ENCODE measurements at regions not wholly inside any gene's neighbourhood (a gene's known extent, or its start where the extent isn't known, plus 50 kb on each side); places are given as distances from the start of the nearest gene placed in this dataset.
"Not testable (repeated sequence)": the region's sequence is repeated elsewhere in the genome, so short reads cannot be mapped to it uniquely, and the experiment has no call there.

GRCh38 chr2:216942016-216942415 lies 82.2 kb upstream of the TNP1 start:
- H3K4me1 ChIP-seq (ENCODE audit: control insufficient read depth, insufficient read depth, low read length): no peaks in the 10 kb centered on the region

DNA sequence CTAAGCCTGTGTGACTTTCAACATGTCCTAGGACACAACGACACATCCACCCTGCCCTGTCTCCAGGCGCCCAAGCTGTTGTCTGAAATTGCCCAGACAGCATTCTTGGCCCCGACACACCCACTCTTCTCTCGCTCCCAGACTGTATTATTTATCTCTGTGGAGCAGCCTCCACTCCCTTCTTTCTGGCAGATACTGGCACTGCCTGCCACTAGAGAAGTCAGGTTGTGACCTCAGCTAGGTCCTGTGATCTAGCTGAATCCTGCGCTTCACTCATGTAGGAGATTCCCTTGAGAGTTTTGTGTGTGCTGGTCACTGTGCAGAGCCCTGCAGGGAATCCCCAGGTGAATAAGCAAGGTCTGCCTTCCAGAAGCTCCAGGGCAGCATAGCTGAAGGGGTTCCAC lies 77.1 kb upstream of the TNP1 start:
- Histone ChIP-seq H3K27me3 (ENCODE audit: control insufficient read depth, insufficient read depth, low read length) (no peaks in the 10 kb centered on the region), H3K4me3 (ENCODE audit: low read length) (no peak overlapping the region), H3K36me3 (ENCODE audit: control insufficient read depth, insufficient read depth, low read length) (no peaks in the 10 kb centered on the region), H3K9me3 (ENCODE audit: control insufficient read depth, low read length) (no peaks in the 10 kb centered on the region), H3K9ac (ENCODE audit: low read length) (no peak overlapping the region), H3K4me1 (ENCODE audit: control insufficient read depth, insufficient read depth, low read length) (no peaks in the 10 kb centered on the region)

More at GRCh38 chr2:216942016-216942415, 82.2 kb upstream of the TNP1 start:
- Histone ChIP-seq H3K36me3 (ENCODE audit: control insufficient read depth, insufficient read depth, low read length) (no peaks in the 10 kb centered on the region), H3K4me3 (ENCODE audit: low read length) (no peak overlapping the region), H3K9me3 (ENCODE audit: control insufficient read depth, low read length) (no peaks in the 10 kb centered on the region), H3K27me3 (ENCODE audit: control insufficient read depth, insufficient read depth, low read length) (no peaks in the 10 kb centered on the region), H3K9ac (ENCODE audit: low read length) (no peak overlapping the region)

GRCh38 chr2:216934623-216935022 lies 74.8 kb upstream of the TNP1 start:
- H3K9ac ChIP-seq (ENCODE audit: low read length): no peak overlapping the region
- H3K4me1 ChIP-seq (ENCODE audit: control insufficient read depth, insufficient read depth, low read length): no peaks in the 10 kb centered on the region
- no peaks in the 10 kb centered on the region for H3K36me3 ChIP-seq (ENCODE audit: control insufficient read depth, insufficient read depth, low read length)
- H3K4me3 ChIP-seq (ENCODE audit: low read length): no peak overlapping the region
- H3K27me3 ChIP-seq (ENCODE audit: control insufficient read depth, insufficient read depth, low read length): no peaks in the 10 kb centered on the region
- H3K9me3 ChIP-seq (ENCODE audit: control insufficient read depth, low read length): no peaks in the 10 kb centered on the region

- H3K9me3 ChIP-seq (ENCODE audit: control insufficient read depth, low read length): no peaks in the 10 kb centered on the region
- no peaks in the 10 kb centered on the region for H3K36me3 ChIP-seq (ENCODE audit: control insufficient read depth, insufficient read depth, low read length)
- no peak overlapping the region for H3K4me3 ChIP-seq (ENCODE audit: low read length)
- no peaks in the 10 kb centered on the region for H3K27me3 ChIP-seq (ENCODE audit: control insufficient read depth, insufficient read depth, low read length)
- H3K9ac ChIP-seq (ENCODE audit: low read length): no peak overlapping the region
- H3K4me1 ChIP-seq (ENCODE audit: control insufficient read depth, insufficient read depth, low read length): no peaks in the 10 kb centered on the region
Measured at GRCh38 chr2:216934151-216934550, 74.3 kb upstream of the TNP1 start.

DNA sequence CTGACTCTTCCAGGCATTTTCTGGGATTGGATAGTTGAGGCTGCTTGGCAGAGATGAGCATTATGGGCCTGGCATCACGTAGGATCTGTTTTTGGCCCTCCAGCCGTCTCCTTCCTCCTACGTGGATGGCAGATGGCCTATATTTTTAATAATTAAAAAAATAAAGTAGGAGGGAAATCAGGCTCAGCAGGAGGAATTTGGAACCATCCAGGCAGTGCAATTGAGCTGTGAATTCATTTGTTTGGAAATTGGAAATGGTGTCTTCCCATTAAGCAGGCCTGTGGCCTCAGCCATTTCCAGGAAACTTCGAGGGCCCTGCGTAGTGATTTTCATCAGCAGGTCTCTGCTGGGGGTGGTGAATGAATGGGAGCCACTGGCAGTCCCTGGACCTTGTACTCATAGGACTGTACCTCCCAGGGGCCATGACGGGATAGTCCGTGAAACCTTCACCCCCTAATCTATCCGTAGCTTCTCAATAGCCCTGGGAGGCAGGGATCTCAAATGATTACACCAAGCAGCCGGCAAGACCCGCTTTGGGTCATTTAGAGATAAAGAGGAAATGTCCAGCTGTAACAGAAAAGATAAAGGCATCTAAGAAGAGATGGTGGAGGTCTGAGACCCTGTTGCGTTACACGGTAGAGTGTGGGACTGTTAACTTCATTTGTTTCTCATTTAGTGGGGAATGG lies 73.1 kb upstream of the TNP1 start:
- no peak overlapping the region for H3K4me3 ChIP-seq (ENCODE audit: low read length)
- no peaks in the 10 kb centered on the region for H3K4me1 ChIP-seq (ENCODE audit: control insufficient read depth, insufficient read depth, low read length)
- no peaks in the 10 kb centered on the region for H3K27me3 ChIP-seq (ENCODE audit: control insufficient read depth, insufficient read depth, low read length)
- no peaks in the 10 kb centered on the region for H3K9me3 ChIP-seq (ENCODE audit: control insufficient read depth, low read length)
- H3K9ac ChIP-seq (ENCODE audit: low read length): no peak overlapping the region
- H3K36me3 ChIP-seq (ENCODE audit: control insufficient read depth, insufficient read depth, low read length): no peaks in the 10 kb centered on the region

DNA sequence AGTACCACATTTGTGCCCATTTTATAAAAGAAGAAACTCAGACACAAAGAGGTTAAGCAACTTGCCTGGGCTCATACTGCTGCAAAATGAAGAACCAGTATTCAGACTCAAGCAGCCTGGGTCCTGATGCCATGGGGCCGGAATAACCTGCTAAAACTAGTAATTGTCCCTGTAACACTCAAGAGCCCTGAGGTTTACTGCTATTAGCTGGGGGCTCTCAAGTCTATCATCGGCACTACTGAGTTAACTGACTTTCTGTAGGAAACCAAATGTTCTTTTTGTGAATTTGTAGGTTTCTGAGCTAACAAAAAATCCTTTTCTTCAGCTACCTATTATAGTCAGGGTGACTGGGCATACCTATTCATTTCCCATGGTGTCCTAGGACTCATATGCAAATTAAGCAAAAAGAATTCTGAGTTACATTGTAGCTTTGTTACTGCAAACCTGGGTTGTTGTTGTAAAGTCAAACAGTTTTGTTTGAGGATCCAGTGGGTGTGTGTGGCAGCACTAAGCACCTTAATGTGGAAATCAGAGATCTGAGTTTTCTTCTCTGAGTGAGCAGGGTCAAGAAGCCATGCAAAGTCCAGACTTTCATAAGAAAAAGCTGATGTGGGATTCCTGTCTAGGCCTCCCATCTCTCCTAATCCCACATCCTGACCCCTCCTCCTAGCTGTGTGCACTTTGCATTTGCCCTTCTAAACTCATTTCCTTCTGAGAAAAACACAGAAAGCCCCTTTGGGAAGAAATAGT lies 72.4 kb upstream of the TNP1 start:
- H3K4me3 ChIP-seq (ENCODE audit: low read length): no peak overlapping the region
- no peaks in the 10 kb centered on the region for H3K9me3 ChIP-seq (ENCODE audit: control insufficient read depth, low read length)
- no peaks in the 10 kb centered on the region for H3K36me3 ChIP-seq (ENCODE audit: control insufficient read depth, insufficient read depth, low read length)
- no peaks in the 10 kb centered on the region for H3K27me3 ChIP-seq (ENCODE audit: control insufficient read depth, insufficient read depth, low read length)
- no peak overlapping the region for H3K9ac ChIP-seq (ENCODE audit: low read length)
- H3K4me1 ChIP-seq (ENCODE audit: control insufficient read depth, insufficient read depth, low read length): no peaks in the 10 kb centered on the region

GRCh38 chr2:216930716-216931115 lies 70.9 kb upstream of the TNP1 start:
- no peaks in the 10 kb centered on the region for H3K27me3 ChIP-seq (ENCODE audit: control insufficient read depth, insufficient read depth, low read length)
- no peak overlapping the region for H3K4me3 ChIP-seq (ENCODE audit: low read length)
- no peaks in the 10 kb centered on the region for H3K36me3 ChIP-seq (ENCODE audit: control insufficient read depth, insufficient read depth, low read length)

DNA sequence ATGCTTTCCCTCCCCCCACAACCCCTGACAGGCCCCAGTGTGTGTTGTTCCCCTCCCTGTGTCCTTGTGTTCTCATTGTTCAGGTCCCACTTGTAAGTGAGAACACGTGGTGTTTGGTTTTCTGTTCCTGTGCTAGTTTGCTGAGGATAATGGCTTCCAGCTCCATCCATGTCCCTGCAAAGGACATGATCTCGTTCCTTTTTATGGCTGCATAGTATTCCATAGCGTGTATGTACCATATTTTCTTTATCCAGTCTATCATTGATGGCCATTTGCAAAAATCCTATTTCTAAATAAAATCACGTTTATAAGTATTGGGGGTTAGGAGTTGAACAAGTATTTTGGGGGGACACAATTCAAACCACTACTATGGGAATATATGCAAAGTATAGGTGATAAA lies 69.5 kb upstream of the TNP1 start:
- not testable (repeated sequence) for H3K36me3 ChIP-seq (ENCODE audit: control insufficient read depth, insufficient read depth, low read length); H3K4me1 ChIP-seq (ENCODE audit: control insufficient read depth, insufficient read depth, low read length); H3K9me3 ChIP-seq (ENCODE audit: control insufficient read depth, low read length); H3K9ac ChIP-seq (ENCODE audit: low read length); H3K4me3 ChIP-seq (ENCODE audit: low read length); H3K27me3 ChIP-seq (ENCODE audit: control insufficient read depth, insufficient read depth, low read length)

More at GRCh38 chr2:216930716-216931115, 70.9 kb upstream of the TNP1 start:
- H3K4me1 ChIP-seq (ENCODE audit: control insufficient read depth, insufficient read depth, low read length): no peaks in the 10 kb centered on the region
- no peak overlapping the region for H3K9ac ChIP-seq (ENCODE audit: low read length)
- no peaks in the 10 kb centered on the region for H3K9me3 ChIP-seq (ENCODE audit: control insufficient read depth, low read length)

DNA sequence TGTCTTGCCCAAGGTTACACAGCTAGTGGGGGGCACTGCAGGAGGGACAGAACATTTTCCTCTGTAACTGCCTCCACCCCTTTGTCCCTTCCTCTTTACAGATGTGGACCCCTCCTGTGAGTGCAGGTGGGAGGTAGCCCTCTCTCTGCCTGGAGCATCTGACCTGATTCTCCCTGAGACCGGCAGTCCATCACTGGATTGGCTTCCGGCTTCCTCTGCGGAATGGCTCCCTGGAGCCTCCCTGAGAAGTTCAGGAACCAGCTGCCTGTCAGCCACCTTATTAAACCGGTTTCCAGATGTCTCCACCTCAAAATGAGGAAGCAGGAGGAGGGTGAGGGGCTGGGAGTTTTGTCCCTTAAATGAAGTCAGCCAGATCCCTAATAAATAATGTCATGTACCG lies 67.3 kb upstream of the TNP1 start:
- Histone ChIP-seq H3K36me3 (ENCODE audit: control insufficient read depth, insufficient read depth, low read length) (no peaks in the 10 kb centered on the region), H3K27me3 (ENCODE audit: control insufficient read depth, insufficient read depth, low read length) (no peaks in the 10 kb centered on the region), H3K4me3 (ENCODE audit: low read length) (no peak overlapping the region), H3K9me3 (ENCODE audit: control insufficient read depth, low read length) (no peaks in the 10 kb centered on the region), H3K4me1 (ENCODE audit: control insufficient read depth, insufficient read depth, low read length) (no peaks in the 10 kb centered on the region), H3K9ac (ENCODE audit: low read length) (no peak overlapping the region)

GRCh38 chr2:216925636-216926366 lies 65.9 kb upstream of the TNP1 start:
- Histone ChIP-seq H3K9ac (ENCODE audit: low read length) (no peak overlapping the region), H3K4me3 (ENCODE audit: low read length) (no peak overlapping the region), H3K9me3 (ENCODE audit: control insufficient read depth, low read length) (no peaks in the 10 kb centered on the region), H3K36me3 (ENCODE audit: control insufficient read depth, insufficient read depth, low read length) (no peaks in the 10 kb centered on the region), H3K27me3 (ENCODE audit: control insufficient read depth, insufficient read depth, low read length) (no peaks in the 10 kb centered on the region), H3K4me1 (ENCODE audit: control insufficient read depth, insufficient read depth, low read length) (no peaks in the 10 kb centered on the region)

- Histone ChIP-seq H3K4me3 (ENCODE audit: low read length) (no peak overlapping the region), H3K36me3 (ENCODE audit: control insufficient read depth, insufficient read depth, low read length) (no peaks in the 10 kb centered on the region), H3K4me1 (ENCODE audit: control insufficient read depth, insufficient read depth, low read length) (no peaks in the 10 kb centered on the region), H3K9ac (ENCODE audit: low read length) (no peak overlapping the region), H3K27me3 (ENCODE audit: control insufficient read depth, insufficient read depth, low read length) (no peaks in the 10 kb centered on the region), H3K9me3 (ENCODE audit: control insufficient read depth, low read length) (no peaks in the 10 kb centered on the region)
Measured at GRCh38 chr2:216925006-216925405, 65.1 kb upstream of the TNP1 start.

- Histone ChIP-seq H3K36me3 (ENCODE audit: control insufficient read depth, insufficient read depth, low read length) (no peaks in the 10 kb centered on the region), H3K4me1 (ENCODE audit: control insufficient read depth, insufficient read depth, low read length) (no peaks in the 10 kb centered on the region), H3K27me3 (ENCODE audit: control insufficient read depth, insufficient read depth, low read length) (no peaks in the 10 kb centered on the region), H3K9ac (ENCODE audit: low read length) (no peak overlapping the region), H3K4me3 (ENCODE audit: low read length) (no peak overlapping the region), H3K9me3 (ENCODE audit: control insufficient read depth, low read length) (no peaks in the 10 kb centered on the region)
Measured at GRCh38 chr2:216923706-216924105, 63.8 kb upstream of the TNP1 start.
